Lung (tissue), 11 donors: ENCODE measurements at regions not wholly inside any gene's neighbourhood (a gene's known extent, or its start where the extent isn't known, plus 50 kb on each side); places are given as distances from the start of the nearest gene placed in this dataset.

Source experiments
- ATAC-seq: fragments of 200-7000 bp; cut with Tn5 transposase; one replicate; pipeline ENCODE4 v1.9.1; 2020; ENCODE audit warnings: moderate number of reproducible peaks; ENCODE audit not compliant: insufficient read depth, low FRiP score
- DNase-seq, 3 donors: peaks; one replicate each; pipeline ENCODE4 v3.0.0-alpha.2; 2013 to 2017
- H3K27ac ChIP-seq, 2 donors: one replicate each; pipeline ENCODE4 v1.5.1; 2013; ENCODE audit warnings: mild to moderate bottlenecking in 2 of 2, moderate library complexity in 2 of 2, control low read depth in 1 of 2, inconsistent platforms in 1 of 2, low read depth in 1 of 2, low read length in 1 of 2
- H3K27me3 ChIP-seq, 3 donors: one replicate each; pipeline ENCODE4 v1.5.1; 2013; ENCODE audit warnings: low read length in 2 of 3; ENCODE audit not compliant: control insufficient read depth in 3 of 3, insufficient read depth in 3 of 3
- H3K36me3 ChIP-seq, 4 donors: one replicate each; pipeline ENCODE4 v1.5.1; 2013; ENCODE audit warnings: low read length in 4 of 4, mild to moderate bottlenecking in 1 of 4, moderate library complexity in 1 of 4; ENCODE audit not compliant: control insufficient read depth in 4 of 4, insufficient read depth in 4 of 4
- H3K4me1 ChIP-seq, 5 donors: one replicate each; pipeline ENCODE4 v1.5.1; 2013; ENCODE audit warnings: low read length in 5 of 5, mild to moderate bottlenecking in 2 of 5, moderate library complexity in 1 of 5; ENCODE audit not compliant: control insufficient read depth in 5 of 5, insufficient read depth in 5 of 5
- H3K4me3 ChIP-seq: one replicate; pipeline ENCODE4 v1.5.1; 2013; ENCODE audit warnings: mild to moderate bottlenecking, control low read depth, moderate library complexity
- H3K9ac ChIP-seq, 2 donors: one replicate each; pipeline ENCODE4 v1.5.1; 2013; ENCODE audit warnings: low read length in 2 of 2, control low read depth in 1 of 2; ENCODE audit not compliant: insufficient read depth in 1 of 2
- H3K9me3 ChIP-seq, 4 donors: one replicate each; pipeline ENCODE4 v1.5.1; 2013; ENCODE audit warnings: low read length in 3 of 4, mild to moderate bottlenecking in 1 of 4, moderate library complexity in 1 of 4; ENCODE audit not compliant: control insufficient read depth in 4 of 4, insufficient read depth in 3 of 4
- CTCF ChIP-seq: IDR thresholded peaks from 2 replicates; pipeline ENCODE4 v1.5.1; 2012; ENCODE audit warnings: mild to moderate bottlenecking; ENCODE audit errors: control extremely low read depth, extremely low read depth
- WGBS, 2 donors: extraction: QIAGEN DNeasy Blood & Tissue Kit; methylation state at CpG; one replicate each; pipeline ENCODE4 v1.1.7; 2013; 5-methylcytosine and 5-hydroxymethylcytosine counted together
- donor health status: control.
- donor health status: control.
- donor health status: Bipolar disorder and iron deficiency.
- donor health status: healthy.
- donor health status: DM: yes; HTN: yes; CAD: no.

DNA sequence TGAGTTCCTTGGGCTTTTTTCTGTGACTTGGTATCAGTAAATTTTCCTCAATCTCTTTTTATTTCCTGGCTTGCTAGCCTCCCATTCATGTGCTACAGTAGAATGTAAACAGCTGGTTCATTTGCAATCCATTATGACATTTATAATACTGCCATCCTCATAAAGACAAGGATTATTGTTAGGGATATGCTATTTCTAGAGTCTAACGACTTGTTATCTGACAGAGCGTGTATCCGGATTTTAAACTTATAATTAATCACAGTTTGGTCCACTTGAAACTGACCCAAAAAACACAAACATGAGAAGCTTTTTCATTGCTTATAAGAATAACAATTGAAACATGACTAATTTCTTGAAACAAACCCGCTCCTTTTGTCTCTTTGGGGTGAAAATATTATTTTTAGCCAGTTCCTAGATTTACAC, 585.8 kb downstream of the TLE4 start:
- ATAC-seq (no peak), DNase-seq (peak in 2 of 3 donors; percentile 87 to 93)
- Histone ChIP-seq H3K27ac (no peak overlapping the region), H3K27me3 (peaks cover 0 to 2% (median 0%) of the 10 kb centered on the region in 3 donors), H3K9ac (no peak overlapping the region), H3K9me3 (peaks cover 0 to 1% (median 0%) of the 10 kb centered on the region in 4 donors), H3K36me3 (no peaks in the 10 kb centered on the region), H3K4me1 (peaks cover 0 to 28% (median 7%) of the 10 kb centered on the region in 5 donors), H3K4me3 (no peak overlapping the region)
- no peak for TF ChIP-seq CTCF
- WGBS, 2 donors, result 46 to 66% methylated on average over 4 of the region's 4 CpGs

DNA sequence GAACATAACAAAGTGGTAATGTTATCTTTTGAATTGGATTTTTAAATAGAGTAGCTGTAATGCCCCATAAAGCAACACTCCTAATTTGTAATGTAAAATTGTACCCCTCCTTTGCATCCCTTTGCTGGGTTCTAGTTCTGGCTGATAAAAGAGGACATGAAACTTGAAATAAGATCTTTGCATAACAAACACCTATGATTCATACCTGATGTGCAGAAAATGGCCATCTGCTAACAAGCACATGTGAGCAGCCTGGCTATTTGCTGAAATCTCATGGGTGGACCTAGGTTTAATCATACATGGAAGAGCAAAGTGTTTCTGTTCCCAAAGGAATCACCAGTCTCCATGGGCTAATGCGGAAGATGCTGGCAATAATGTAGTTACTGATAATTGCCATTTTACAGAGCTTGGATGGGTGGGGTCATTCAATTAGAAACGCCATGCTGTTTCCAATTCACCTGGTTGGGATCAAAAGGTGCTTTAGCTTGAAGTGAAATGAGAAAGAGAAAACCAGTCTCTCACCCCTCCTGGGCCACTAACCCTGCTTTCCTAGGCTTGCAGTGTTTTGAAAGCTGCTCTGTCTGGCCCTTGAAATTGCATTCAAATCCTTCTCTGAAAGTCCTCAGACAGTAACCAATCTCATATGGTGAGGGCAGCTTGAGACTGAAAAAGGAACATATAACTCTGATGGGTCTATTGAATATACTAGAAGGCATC, 585.1 kb downstream of the TLE4 start:
- peaks cover 0 to 2% (median 0%) of the 10 kb centered on the region in 3 donors for H3K27me3 ChIP-seq
- no peak for DNase-seq
- WGBS, 2 donors, result 83 to 85% methylated on average over 2 of the region's 2 CpGs
- no peak overlapping the region for H3K4me3 ChIP-seq
- H3K27ac ChIP-seq, result no peak overlapping the region
- no peak for TF ChIP-seq CTCF
- H3K4me1 ChIP-seq, result peaks cover 0 to 28% (median 7%) of the 10 kb centered on the region in 5 donors
- no peak overlapping the region for H3K9ac ChIP-seq
- peaks cover 0 to 1% (median 0%) of the 10 kb centered on the region in 4 donors for H3K9me3 ChIP-seq
- ATAC-seq, result no peak
- no peaks in the 10 kb centered on the region for H3K36me3 ChIP-seq

- Histone ChIP-seq H3K36me3 (no peaks in the 10 kb centered on the region), H3K9me3 (peaks cover 0 to 1% (median 0%) of the 10 kb centered on the region in 4 donors), H3K9ac (no peak overlapping the region), H3K27ac (no peak overlapping the region), H3K4me1 (peaks cover 0 to 28% (median 7%) of the 10 kb centered on the region in 5 donors), H3K27me3 (peaks cover 0 to 2% (median 0%) of the 10 kb centered on the region in 3 donors), H3K4me3 (no peak overlapping the region)
- ATAC-seq, result no peak
- DNase-seq, result no peak
- WGBS, 2 donors, result 91 to 99% methylated on average over 2 of the region's 2 CpGs
- TF ChIP-seq CTCF, result no peak
Observed at GRCh38 chr9:80156262-80156661, 584.5 kb downstream of the TLE4 start.

GRCh38 chr9:80147866-80148265, 576.1 kb downstream of the TLE4 start:
- no peak overlapping the region for H3K9ac ChIP-seq
- H3K4me3 ChIP-seq, result no peak overlapping the region
- H3K27me3 ChIP-seq, result peaks cover 0 to under 1% (median 0%) of the 10 kb centered on the region in 3 donors
- DNase-seq (no peak), ATAC-seq (no peak)
- H3K4me1 ChIP-seq, result peaks cover 0 to 8% (median 0%) of the 10 kb centered on the region in 5 donors
- H3K36me3 ChIP-seq, result no peaks in the 10 kb centered on the region
- WGBS, 2 donors, result 80 to 87% methylated on average over 3 of the region's 3 CpGs
- peaks cover 0 to 3% (median 0%) of the 10 kb centered on the region in 4 donors for H3K9me3 ChIP-seq
- no peak overlapping the region for H3K27ac ChIP-seq
- no peak for TF ChIP-seq CTCF
